ENCODE measurements at regions not wholly inside any gene's neighbourhood (a gene's known extent, or its start where the extent isn't known, plus 50 kb on each side); places are given as distances from the start of the nearest gene placed in this dataset.

- TF ChIP-seq, protein P1, sequence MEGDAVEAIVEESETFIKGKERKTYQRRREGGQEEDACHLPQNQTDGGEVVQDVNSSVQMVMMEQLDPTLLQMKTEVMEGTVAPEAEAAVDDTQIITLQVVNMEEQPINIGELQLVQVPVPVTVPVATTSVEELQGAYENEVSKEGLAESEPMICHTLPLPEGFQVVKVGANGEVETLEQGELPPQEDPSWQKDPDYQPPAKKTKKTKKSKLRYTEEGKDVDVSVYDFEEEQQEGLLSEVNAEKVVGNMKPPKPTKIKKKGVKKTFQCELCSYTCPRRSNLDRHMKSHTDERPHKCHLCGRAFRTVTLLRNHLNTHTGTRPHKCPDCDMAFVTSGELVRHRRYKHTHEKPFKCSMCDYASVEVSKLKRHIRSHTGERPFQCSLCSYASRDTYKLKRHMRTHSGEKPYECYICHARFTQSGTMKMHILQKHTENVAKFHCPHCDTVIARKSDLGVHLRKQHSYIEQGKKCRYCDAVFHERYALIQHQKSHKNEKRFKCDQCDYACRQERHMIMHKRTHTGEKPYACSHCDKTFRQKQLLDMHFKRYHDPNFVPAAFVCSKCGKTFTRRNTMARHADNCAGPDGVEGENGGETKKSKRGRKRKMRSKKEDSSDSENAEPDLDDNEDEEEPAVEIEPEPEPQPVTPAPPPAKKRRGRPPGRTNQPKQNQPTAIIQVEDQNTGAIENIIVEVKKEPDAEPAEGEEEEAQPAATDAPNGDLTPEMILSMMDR (IDR thresholded peaks at IDR 0.05; ENCODE audit: borderline replicate concordance, extremely low read depth, low read length, poor library complexity, severe bottlenecking) = no peak
- TF ChIP-seq EZH2 (IDR thresholded peaks at IDR 0.05; ENCODE audit: borderline replicate concordance, low read depth, low read length, severe bottlenecking) = no peak
Measured at GRCh38 chr5:135208903-135209721, 175.1 kb upstream of the PITX1 start.
